ENCODE measurements at regions not wholly inside any gene's neighbourhood (a gene's known extent, or its start where the extent isn't known, plus 50 kb on each side); places are given as distances from the start of the nearest gene placed in this dataset.

GRCh38 chr5:56350597-56351170, 117.6 kb upstream of the ANKRD55 start (continued):
- TF ChIP-seq ZNF609 (CRISPR knock-in tag; IDR thresholded peaks at IDR 0.05; ENCODE audit: borderline replicate concordance) (peak; percentile 34; the same call in 1 of the 2 replicates), ZNF142 (CRISPR knock-in tag; IDR thresholded peaks at IDR 0.05) (no peak), ZBTB34 (CRISPR knock-in tag; IDR thresholded peaks at IDR 0.05) (no peak), ZNF547 (CRISPR knock-in tag; IDR thresholded peaks at IDR 0.05) (peak; percentile 73), MYPOP (CRISPR knock-in tag; IDR thresholded peaks at IDR 0.05) (peak; percentile 40; the same call in 1 of the 2 replicates), KAT8 (CRISPR knock-in tag; IDR thresholded peaks at IDR 0.05) (0 out of 2 replicates have a peak, but pooled peaks have one; percentile 24), FOXA3 (CRISPR knock-in tag; IDR thresholded peaks at IDR 0.05) (peak; percentile 75), ARID3A (IDR thresholded peaks at IDR 0.05; ENCODE audit: low read depth, low read length) (peak; percentile 80), ZNF337 (CRISPR knock-in tag; IDR thresholded peaks at IDR 0.05; ENCODE audit: borderline replicate concordance, low read depth) (peak; percentile 50; the same call in 1 of the 2 replicates)

All from HepG2 (cell line).